H1 (cell line): ENCODE measurements at regions not wholly inside any gene's neighbourhood (a gene's known extent, or its start where the extent isn't known, plus 50 kb on each side); places are given as distances from the start of the nearest gene placed in this dataset.

Experiments used
- CTCF ChIA-PET: fragments of 300-600 bp; sonication (Branson Sonifier 250); formaldehyde crosslinking; loops from one replicate; lab custom pipeline; 2021; ENCODE audit not compliant: partially characterized antibody; lab: Charles Lee
- POLR2A ChIA-PET: fragments of 300-600 bp; sonication (Branson Sonifier 250); formaldehyde crosslinking; loops from one replicate; lab custom pipeline; 2021; ENCODE audit warnings: inconsistent platforms; ENCODE audit not compliant: partially characterized antibody; lab: Charles Lee
- DNase-seq, 2 experiments: peaks; one replicate each; pipeline versions ENCODE4 v3.0.0 to v3.0.0-alpha.2; 2010 to 2022; ENCODE audit warnings: low spot score in 2 of 2, low read depth in 1 of 2, mixed read lengths in 1 of 2
- FAIRE-seq: peaks from 2 replicates; lab custom pipeline; 2011; peaks lifted over from hg19 to GRCh38; lab: Jason Lieb, UNC
- H2AFZ ChIP-seq: 2 replicates; pipeline ENCODE4 v1.8.1; 2012; ENCODE audit warnings: low read length, inconsistent platforms
- H2AK5ac ChIP-seq: 2 replicates; pipeline ENCODE4 v1.6.1; 2013; ENCODE audit warnings: low read depth, low read length
- H2BK120ac ChIP-seq: replicated peaks from 2 replicates; pipeline ENCODE3; 2013; ENCODE audit warnings: low read depth, low read length, inconsistent platforms
- H2BK12ac ChIP-seq: 2 replicates; pipeline ENCODE4 v1.6.1; 2013; ENCODE audit warnings: low read depth, low read length
- H2BK15ac ChIP-seq: 2 replicates; pipeline ENCODE4 v1.6.1; 2013; ENCODE audit warnings: low read length
- H2BK20ac ChIP-seq: 2 replicates; pipeline ENCODE4 v1.6.1; 2013; ENCODE audit warnings: low read length
- H2BK5ac ChIP-seq: 2 replicates; pipeline ENCODE4 v1.6.1; 2013; ENCODE audit warnings: low read depth, low read length
- H3K14ac ChIP-seq: 2 replicates; pipeline ENCODE4 v1.6.1; 2013; ENCODE audit warnings: inconsistent platforms; ENCODE audit not compliant: insufficient read length
- H3K18ac ChIP-seq: 2 replicates; pipeline ENCODE4 v1.6.1; 2013; ENCODE audit warnings: low read length; ENCODE audit errors: extremely low read depth
- H3K23ac ChIP-seq: 2 replicates; pipeline ENCODE4 v1.6.1; 2013; ENCODE audit warnings: inconsistent platforms; ENCODE audit not compliant: insufficient read length
- H3K23me2 ChIP-seq: 2 replicates; pipeline ENCODE4 v1.6.1; 2013; ENCODE audit warnings: low read depth, low read length
- H3K27ac ChIP-seq: 2 replicates; pipeline ENCODE4 v1.6.1; 2011; ENCODE audit warnings: low read depth, low read length, inconsistent platforms
- H3K27me3 ChIP-seq, 4 experiments: replicated peaks in 1 of 4; 1 replicate in 1 of 4; 2 replicates in 3 of 4; pipeline versions ENCODE4 v1.6.1 to v1.8.1; 2011 to 2013; ENCODE audit warnings: low read length in 3 of 4, mild to moderate bottlenecking in 3 of 4, inconsistent platforms in 2 of 4, mixed read lengths in 2 of 4, moderate library complexity in 1 of 4; ENCODE audit not compliant: control insufficient read depth in 3 of 4, insufficient read depth in 3 of 4; ENCODE audit errors: extremely low read depth in 1 of 4
- H3K36me3 ChIP-seq, 4 experiments: 2 replicates each; pipeline versions ENCODE4 v1.6.1 to v1.8.1; 2011 to 2013; ENCODE audit warnings: mild to moderate bottlenecking in 4 of 4, low read length in 3 of 4, moderate library complexity in 2 of 4, control low read depth in 1 of 4, inconsistent platforms in 1 of 4; ENCODE audit not compliant: insufficient read depth in 4 of 4, control insufficient read depth in 2 of 4
- H3K4ac ChIP-seq: replicated peaks from 2 replicates; pipeline ENCODE3; 2013; ENCODE audit warnings: low read length, low read depth, mixed read lengths, inconsistent platforms; ENCODE audit not compliant: insufficient read length
- H3K4me1 ChIP-seq, 4 experiments: replicated peaks in 1 of 4; 1 replicate in 1 of 4; 2 replicates in 3 of 4; pipeline versions ENCODE4 v1.6.1 to v1.8.1; 2011 to 2013; ENCODE audit warnings: low read length in 3 of 4, inconsistent platforms in 2 of 4, mixed read lengths in 1 of 4; ENCODE audit not compliant: insufficient read depth in 4 of 4, control insufficient read depth in 3 of 4
- H3K4me2 ChIP-seq, 2 experiments: 2 replicates each; pipeline versions ENCODE4 v1.6.1 to v1.8.1; 2011 to 2013; ENCODE audit warnings: low read depth in 2 of 2, low read length in 2 of 2, control low read depth in 1 of 2, inconsistent platforms in 1 of 2, mild to moderate bottlenecking in 1 of 2; ENCODE audit not compliant: insufficient read depth in 1 of 2
- H3K4me3 ChIP-seq, 4 experiments: fragments of 200-600, 300-600 bp in 1 of 4; sonication (generic), shearing (Covaris generic), sonication (Bioruptor Twin) in 1 of 4; 2 replicates each; pipeline versions ENCODE4 v1.5.1 to v1.8.1; 2011 to 2016; ENCODE audit warnings: low read length in 4 of 4, low read depth in 3 of 4, control low read depth in 2 of 4, inconsistent platforms in 2 of 4, mild to moderate bottlenecking in 2 of 4, mixed read lengths in 1 of 4, moderate library complexity in 1 of 4; ENCODE audit not compliant: insufficient read depth in 2 of 4; ENCODE audit errors: extremely low read depth in 1 of 4
- H3K56ac ChIP-seq: replicated peaks from 2 replicates; pipeline ENCODE3; 2013; ENCODE audit warnings: low read depth, mild to moderate bottlenecking, mixed read lengths, low read length, inconsistent platforms; ENCODE audit not compliant: insufficient read length
- H3K79me1 ChIP-seq: 2 replicates; pipeline ENCODE4 v1.6.1; 2013; ENCODE audit warnings: low read depth, low read length, control low read depth
- H3K79me2 ChIP-seq, 2 experiments: 2 replicates each; pipeline versions ENCODE4 v1.6.1 to v1.8.1; 2012 to 2013; ENCODE audit warnings: low read length in 2 of 2, mild to moderate bottlenecking in 2 of 2, inconsistent platforms in 1 of 2; ENCODE audit not compliant: insufficient read depth in 2 of 2, control insufficient read depth in 1 of 2
- H3K9ac ChIP-seq, 4 experiments: replicated peaks in 1 of 4; 1 replicate in 1 of 4; 2 replicates in 3 of 4; pipeline versions ENCODE4 v1.6.1 to v1.8.1; 2011 to 2013; ENCODE audit warnings: low read depth in 3 of 4, low read length in 3 of 4, control low read depth in 2 of 4, mild to moderate bottlenecking in 2 of 4, moderate library complexity in 2 of 4, inconsistent platforms in 1 of 4; ENCODE audit errors: extremely low read depth in 1 of 4
- H3K9me3 ChIP-seq, 2 experiments: 2 replicates each; pipeline versions ENCODE4 v1.6.1 to v1.8.1; 2012 to 2013; ENCODE audit warnings: mild to moderate bottlenecking in 2 of 2, moderate library complexity in 2 of 2, control low read depth in 1 of 2, inconsistent platforms in 1 of 2, low read depth in 1 of 2, low read length in 1 of 2, mixed read lengths in 1 of 2; ENCODE audit not compliant: insufficient read depth in 2 of 2
- H4K20me1 ChIP-seq, 2 experiments: replicated peaks in 1 of 2; 2 replicates each; pipeline versions ENCODE3 to v1.8.1; 2011 to 2013; ENCODE audit warnings: inconsistent platforms in 2 of 2, low read length in 2 of 2, mild to moderate bottlenecking in 1 of 2; ENCODE audit not compliant: insufficient read depth in 2 of 2, control insufficient read depth in 1 of 2
- H4K5ac ChIP-seq: 2 replicates; pipeline ENCODE4 v1.6.1; 2013; ENCODE audit warnings: low read length, low read depth, mixed read lengths, inconsistent platforms; ENCODE audit not compliant: insufficient read length
- H4K8ac ChIP-seq: 2 replicates; pipeline ENCODE4 v1.8.0; 2013; ENCODE audit warnings: mild to moderate bottlenecking, moderate library complexity, low read length, inconsistent platforms; ENCODE audit not compliant: insufficient read depth; ENCODE audit errors: extremely low read depth
- H4K91ac ChIP-seq: replicated peaks from 2 replicates; pipeline ENCODE3; 2013; ENCODE audit warnings: low read length, mixed read lengths, inconsistent platforms; ENCODE audit not compliant: insufficient read length
- BCL11A ChIP-seq, 2 experiments: IDR thresholded peaks; one replicate each; pipeline ENCODE4 v1.6.1; 2011; ENCODE audit warnings: low read depth in 2 of 2, low read length in 2 of 2, mild to moderate bottlenecking in 2 of 2
- E2F6 ChIP-seq: IDR thresholded peaks from 2 replicates; pipeline ENCODE4 v1.6.1; 2012; ENCODE audit warnings: inconsistent platforms
- FOSL1 ChIP-seq: IDR thresholded peaks from 2 replicates; pipeline ENCODE4 v1.6.1; 2011; ENCODE audit warnings: mild to moderate bottlenecking, low read depth, low read length, moderate library complexity; ENCODE audit not compliant: insufficient read depth
- GTF2F1 ChIP-seq: IDR thresholded peaks from 2 replicates; pipeline ENCODE4 v1.6.1; 2012; ENCODE audit warnings: low read depth, low read length, improper control_type of control experiment, borderline replicate concordance
- KDM4A ChIP-seq: IDR thresholded peaks from one replicate; pipeline ENCODE4 v1.7.1; 2012; ENCODE audit warnings: low read depth, mild to moderate bottlenecking, moderate library complexity, low read length, inconsistent platforms; ENCODE audit not compliant: severe bottlenecking
- NANOG ChIP-seq: IDR thresholded peaks from 2 replicates; pipeline ENCODE4 v1.6.1; 2011; ENCODE audit warnings: low read length, low read depth, mild to moderate bottlenecking, inconsistent platforms; ENCODE audit not compliant: insufficient read depth, poor library complexity, severe bottlenecking
- RAD21 ChIP-seq, 2 experiments: IDR thresholded peaks in 1 of 2; conservative IDR thresholded peaks in 1 of 2; 2 replicates each; pipeline ENCODE4 v1.6.1; 2011; ENCODE audit warnings: low read depth in 2 of 2, low read length in 2 of 2, improper control_type of control experiment in 1 of 2, inconsistent platforms in 1 of 2, mild to moderate bottlenecking in 1 of 2, moderate library complexity in 1 of 2
- RBBP5 ChIP-seq: IDR thresholded peaks from 2 replicates; pipeline ENCODE4 v1.7.1; 2012; ENCODE audit warnings: low read depth, mild to moderate bottlenecking, inconsistent platforms, low read length, moderate library complexity, borderline replicate concordance
- RNF2 ChIP-seq: fragments of 200-900, 300-1000 bp; sonication (generic); IDR thresholded peaks from 2 replicates; pipeline ENCODE4 v1.7.1; 2016; ENCODE audit warnings: borderline replicate concordance, low read depth, mild to moderate bottlenecking, antibody characterized with exemption, low read length; ENCODE audit not compliant: poor library complexity, severe bottlenecking; ENCODE audit errors: missing control alignments
- SIN3A ChIP-seq, 2 experiments: IDR thresholded peaks in 1 of 2; conservative IDR thresholded peaks in 1 of 2; 2 replicates each; pipeline ENCODE4 v1.6.1; 2011 to 2012; ENCODE audit warnings: low read length in 2 of 2, improper control_type of control experiment in 1 of 2, low read depth in 1 of 2, mild to moderate bottlenecking in 1 of 2
- SP2 ChIP-seq: IDR thresholded peaks from 2 replicates; pipeline ENCODE4 v1.6.1; 2012; ENCODE audit warnings: mild to moderate bottlenecking, low read length, inconsistent platforms
- SRF ChIP-seq: IDR thresholded peaks from 2 replicates; pipeline ENCODE4 v1.6.1; 2011; ENCODE audit warnings: mild to moderate bottlenecking, low read depth, low read length, moderate library complexity
- TAF1 ChIP-seq: IDR thresholded peaks from 2 replicates; pipeline ENCODE4 v1.6.1; 2011; ENCODE audit warnings: mild to moderate bottlenecking, low read depth, low read length

DNA sequence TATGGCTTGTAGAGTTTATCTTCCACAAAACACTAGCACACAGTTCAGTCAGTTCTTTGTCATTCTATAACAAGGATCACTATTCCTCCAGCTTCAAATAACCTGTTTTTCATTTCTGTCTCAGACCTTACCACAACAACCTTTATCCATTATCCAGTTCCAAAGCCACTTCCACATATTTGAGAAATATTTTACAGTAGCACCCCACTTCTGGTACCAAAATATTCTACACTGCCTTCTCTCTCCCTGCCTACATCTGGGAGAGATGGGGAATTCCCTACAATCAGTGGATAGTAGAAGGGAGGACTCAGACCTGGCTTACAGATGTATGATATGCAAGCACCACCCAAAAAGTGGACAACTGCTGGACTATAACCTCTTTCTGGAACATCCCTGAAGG is 651.4 kb downstream of the ADGRL2 start:
- CTCF ChIA-PET = no interaction called here
- Histone ChIP-seq H3K9me3 (peaks cover 3 to 6% of the 10 kb centered on the region in 2 experiments; a peak in 3 of 4 replicates), H3K27ac (no peak overlapping the region), H3K23ac (no peak overlapping the region), H3K4me1 (no peaks in the 10 kb centered on the region), H3K14ac (no peak overlapping the region), H3K23me2 (no peaks in the 10 kb centered on the region), H3K4me2 (no peak overlapping the region), H2BK12ac (no peak overlapping the region), H3K18ac (no peak overlapping the region), H2BK5ac (no peak overlapping the region), H2AFZ (no peak overlapping the region), H2BK15ac (no peak overlapping the region), H4K91ac (no peak overlapping the region), H4K20me1 (no peaks in the 10 kb centered on the region), H3K79me1 (no peaks in the 10 kb centered on the region), H2BK120ac (no peak overlapping the region), H3K4ac (no peak overlapping the region), H2BK20ac (no peak overlapping the region), H3K27me3 (no peaks in the 10 kb centered on the region), H3K9ac (no peak overlapping the region), H3K36me3 (no peaks in the 10 kb centered on the region), H3K56ac (no peak overlapping the region), H3K79me2 (no peaks in the 10 kb centered on the region), H2AK5ac (no peak overlapping the region), H3K4me3 (no peak overlapping the region), H4K5ac (no peak overlapping the region), H4K8ac (no peak overlapping the region)
- POLR2A ChIA-PET = no interaction called here
- TF ChIP-seq RNF2 (no peak), KDM4A (no peak), SRF (no peak), SIN3A (conservative IDR thresholded peaks at IDR 0.05 in 1 of 2, IDR thresholded peaks at IDR 0.05 in 1 of 2; ENCODE audit: low read depth in 1 of 2, low read length in 2 of 2) (no peak), RAD21 (IDR thresholded peaks at IDR 0.05 in 1 of 2, conservative IDR thresholded peaks at IDR 0.05 in 1 of 2; ENCODE audit: low read depth in 2 of 2, low read length in 2 of 2) (no peak), SP2 (no peak), E2F6 (no peak), GTF2F1 (no peak), BCL11A (IDR thresholded peaks at IDR 0.05; ENCODE audit: low read depth in 2 of 2, low read length in 2 of 2) (no peak), FOSL1 (no peak), RBBP5 (no peak), NANOG (no peak), TAF1 (no peak)
- no peak for DNase-seq
- no peak for FAIRE-seq
